HCT116 (cell line): ENCODE measurements at regions not wholly inside any gene's neighbourhood (a gene's known extent, or its start where the extent isn't known, plus 50 kb on each side); places are given as distances from the start of the nearest gene placed in this dataset.

Experiments
- EGR1 ChIP-seq: IDR thresholded peaks from 2 replicates; pipeline ENCODE4 v1.6.1; 2012; ENCODE audit warnings: low read depth
- EZH2 ChIP-seq: fragments of 200-600 bp; sonication (generic); IDR thresholded peaks from 2 replicates; pipeline ENCODE4 v1.6.1; 2017; ENCODE audit warnings: antibody characterized with exemption, mixed run types
- EZH2phosphoT487 ChIP-seq: fragments of 200-600 bp; IDR thresholded peaks from 2 replicates; pipeline ENCODE4 v1.6.1; 2018; ENCODE audit warnings: antibody characterized with exemption, borderline replicate concordance
- JUND ChIP-seq: IDR thresholded peaks from 2 replicates; pipeline ENCODE4 v1.6.1; 2012
- POLR2A ChIP-seq: IDR thresholded peaks from 2 replicates; pipeline ENCODE4 v1.7.0; 2011; ENCODE audit warnings: borderline replicate concordance; ENCODE audit not compliant: insufficient read depth, insufficient read length; ENCODE audit errors: extremely low read depth
- POLR2AphosphoS5 ChIP-seq: IDR thresholded peaks from 2 replicates; pipeline ENCODE4 v1.6.1; 2011; ENCODE audit warnings: mild to moderate bottlenecking, low read depth, low read length, moderate library complexity
- REST ChIP-seq: IDR thresholded peaks from 2 replicates; pipeline ENCODE4 v1.6.1; 2012; ENCODE audit warnings: low read depth
- SP1 ChIP-seq: IDR thresholded peaks from 2 replicates; pipeline ENCODE4 v1.6.1; 2012; ENCODE audit warnings: low read depth
- SRF ChIP-seq: IDR thresholded peaks from 2 replicates; pipeline ENCODE4 v1.6.1; 2012; ENCODE audit warnings: low read depth
- YY1 ChIP-seq: IDR thresholded peaks from 2 replicates; pipeline ENCODE4 v1.6.1; 2011; ENCODE audit warnings: low read length, low read depth, moderate library complexity, mild to moderate bottlenecking; ENCODE audit not compliant: insufficient replicate concordance; ENCODE audit errors: extremely low read depth
- ZFX ChIP-seq: fragments of 450-650 bp; IDR thresholded peaks from 2 replicates; pipeline ENCODE4 v1.6.1; 2017
- ZNF274 ChIP-seq: fragments of 200-500 bp; sonication (Bioruptor generic); IDR thresholded peaks from 2 replicates; pipeline ENCODE4 v1.6.1; 2014; ENCODE audit warnings: mild to moderate bottlenecking, low read depth, low read length, inconsistent platforms
- TF ChIP-seq, protein P1 (sequence below), 3 experiments: fragments of 200-600 bp in 1 of 3; sonication (generic) in 1 of 3; IDR thresholded peaks in 2 of 3; conservative IDR thresholded peaks in 1 of 3; 2 replicates each; pipeline ENCODE4 v1.5.1; 2012 to 2017; ENCODE audit warnings: low read depth in 2 of 3, low read length in 2 of 3, antibody characterized with exemption in 1 of 3, borderline replicate concordance in 1 of 3, control low read depth in 1 of 3, mild to moderate bottlenecking in 1 of 3, mixed read lengths in 1 of 3, mixed run types in 1 of 3, moderate library complexity in 1 of 3; ENCODE audit not compliant: insufficient read depth in 1 of 3

GRCh38 chr7:109322833-109323232, 753.2 kb downstream of the DNAJB9 start:
- TF ChIP-seq EZH2phosphoT487 (no peak), ZNF274 (no peak), EZH2 (no peak), POLR2A (no peak), REST (no peak), ZFX (no peak), POLR2AphosphoS5 (no peak), SP1 (no peak), YY1 (no peak), SRF (no peak), JUND (no peak), EGR1 (no peak)
- TF ChIP-seq, protein P1, sequence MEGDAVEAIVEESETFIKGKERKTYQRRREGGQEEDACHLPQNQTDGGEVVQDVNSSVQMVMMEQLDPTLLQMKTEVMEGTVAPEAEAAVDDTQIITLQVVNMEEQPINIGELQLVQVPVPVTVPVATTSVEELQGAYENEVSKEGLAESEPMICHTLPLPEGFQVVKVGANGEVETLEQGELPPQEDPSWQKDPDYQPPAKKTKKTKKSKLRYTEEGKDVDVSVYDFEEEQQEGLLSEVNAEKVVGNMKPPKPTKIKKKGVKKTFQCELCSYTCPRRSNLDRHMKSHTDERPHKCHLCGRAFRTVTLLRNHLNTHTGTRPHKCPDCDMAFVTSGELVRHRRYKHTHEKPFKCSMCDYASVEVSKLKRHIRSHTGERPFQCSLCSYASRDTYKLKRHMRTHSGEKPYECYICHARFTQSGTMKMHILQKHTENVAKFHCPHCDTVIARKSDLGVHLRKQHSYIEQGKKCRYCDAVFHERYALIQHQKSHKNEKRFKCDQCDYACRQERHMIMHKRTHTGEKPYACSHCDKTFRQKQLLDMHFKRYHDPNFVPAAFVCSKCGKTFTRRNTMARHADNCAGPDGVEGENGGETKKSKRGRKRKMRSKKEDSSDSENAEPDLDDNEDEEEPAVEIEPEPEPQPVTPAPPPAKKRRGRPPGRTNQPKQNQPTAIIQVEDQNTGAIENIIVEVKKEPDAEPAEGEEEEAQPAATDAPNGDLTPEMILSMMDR (IDR thresholded peaks at IDR 0.05 in 2 of 3, conservative IDR thresholded peaks at IDR 0.05 in 1 of 3; ENCODE audit: borderline replicate concordance in 1 of 3, insufficient read depth in 1 of 3, low read depth in 2 of 3, low read length in 2 of 3): no peak
